A673 (cell line): ENCODE measurements at regions not wholly inside any gene's neighbourhood (a gene's known extent, or its start where the extent isn't known, plus 50 kb on each side); places are given as distances from the start of the nearest gene placed in this dataset.

Experiments
- CTCF ChIP-seq: fragments of 300-800, 200-600 bp; sonication (generic); conservative IDR thresholded peaks from 2 replicates; pipeline ENCODE4 v1.5.1; 2017; ENCODE audit warnings: low read depth, mild to moderate bottlenecking, antibody characterized with exemption, low read length, moderate library complexity, mixed read lengths
- EZH2 ChIP-seq: fragments of 200-600 bp; sonication (generic); IDR thresholded peaks from 2 replicates; pipeline ENCODE4 v1.6.1; 2017; ENCODE audit warnings: borderline replicate concordance, low read depth, mild to moderate bottlenecking, mixed read lengths, antibody characterized with exemption, low read length; ENCODE audit not compliant: poor library complexity, severe bottlenecking

GRCh38 chr13:62544928-62545327 lies 1129.3 kb upstream of the PCDH20 start:
- TF ChIP-seq EZH2: no peak
- no peak for TF ChIP-seq CTCF
